ENCODE measurements at regions not wholly inside any gene's neighbourhood (a gene's known extent, or its start where the extent isn't known, plus 50 kb on each side); places are given as distances from the start of the nearest gene placed in this dataset.

DNA sequence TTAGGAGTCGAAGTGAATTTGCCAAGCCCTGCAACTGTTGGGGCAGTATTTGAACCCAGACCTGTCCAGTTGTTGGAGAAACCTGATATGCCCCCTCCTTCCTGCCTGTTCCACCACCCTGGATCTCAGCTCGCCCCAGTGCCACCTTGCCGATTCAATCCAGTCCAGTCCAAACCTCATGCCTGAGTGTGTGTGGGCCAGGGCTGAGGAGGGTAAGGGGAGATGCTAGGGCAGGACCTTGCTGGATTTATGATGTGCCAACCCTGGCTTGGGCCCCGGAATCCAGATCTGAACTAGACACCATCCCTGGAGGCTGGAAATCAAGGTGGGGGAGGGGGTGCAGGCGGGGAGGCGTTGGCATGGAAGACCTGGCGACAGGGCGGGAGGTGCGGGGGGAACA lies 98.9 kb upstream of the WNT4 start:
- peak; percentile 20 for FAIRE-seq
- DNase-seq (ENCODE audit: insufficient read length, low spot score) = no peak

GRCh38 chr1:22245100-22245650 lies 102.3 kb upstream of the WNT4 start:
- no peak for DNase-seq (ENCODE audit: insufficient read length, low spot score)
- FAIRE-seq = no peak

GRCh38 chr1:22245726-22246125 lies 102.8 kb upstream of the WNT4 start:
- no peak for FAIRE-seq
- DNase-seq (ENCODE audit: insufficient read length, low spot score) = no peak

GRCh38 chr1:22246755-22247480 lies 104.0 kb upstream of the WNT4 start:
- FAIRE-seq (no peak), DNase-seq (ENCODE audit: insufficient read length, low spot score) (no peak)

- DNase-seq (ENCODE audit: insufficient read length, low spot score) (no peak), FAIRE-seq (no peak)
Measured at GRCh38 chr1:22247527-22248245, 104.8 kb upstream of the WNT4 start.

- FAIRE-seq (no peak), DNase-seq (ENCODE audit: insufficient read length, low spot score) (no peak)
Measured at GRCh38 chr1:22248746-22249145, 105.8 kb upstream of the WNT4 start.

DNA sequence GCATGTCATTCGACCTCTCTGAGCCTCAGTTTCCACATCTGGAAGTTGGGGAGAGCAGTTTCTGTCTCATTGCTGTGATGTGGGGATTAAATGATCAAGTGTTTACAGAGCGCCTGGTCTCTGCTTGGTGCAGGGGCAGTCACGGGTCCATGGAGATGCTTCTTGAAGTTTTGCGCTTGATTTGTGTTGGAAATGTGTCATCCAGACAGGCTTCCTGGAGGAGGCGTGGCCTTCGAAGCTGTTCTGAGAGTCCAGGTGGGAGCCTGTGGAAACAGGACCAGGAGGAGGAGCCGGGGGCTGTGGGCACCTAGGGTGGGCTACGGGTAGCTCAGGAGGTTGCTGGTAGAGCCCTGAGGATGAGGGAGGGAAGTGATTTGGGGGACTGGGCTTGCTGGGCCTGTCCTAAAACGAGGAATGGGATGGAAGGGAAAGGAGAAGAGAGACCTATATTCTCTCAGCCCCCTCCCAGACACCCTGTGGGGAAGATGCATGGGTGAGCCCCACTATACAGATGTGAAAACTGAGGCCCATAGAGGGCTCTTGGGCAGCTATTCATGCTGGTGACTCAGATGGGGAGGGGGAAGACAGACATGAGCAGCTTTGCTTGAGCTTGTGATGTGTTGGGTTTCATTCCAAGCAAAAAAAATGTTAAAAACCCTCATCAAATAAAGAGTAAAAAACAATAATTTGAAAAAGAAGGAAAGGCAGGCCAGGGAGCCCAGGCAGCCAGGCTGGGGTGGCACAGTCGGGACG lies 107.2 kb upstream of the WNT4 start:
- FAIRE-seq (no peak), DNase-seq (ENCODE audit: insufficient read length, low spot score) (no peak)

- DNase-seq (ENCODE audit: insufficient read length, low spot score) (peak; percentile 71), FAIRE-seq (no peak)
Measured at GRCh38 chr1:22250724-22251123, 107.8 kb upstream of the WNT4 start.

- DNase-seq (ENCODE audit: insufficient read length, low spot score) (no peak), FAIRE-seq (no peak)
Measured at GRCh38 chr1:22252251-22252650, 109.4 kb upstream of the WNT4 start.

GRCh38 chr1:22253012-22253790 lies 110.3 kb upstream of the WNT4 start:
- DNase-seq (ENCODE audit: insufficient read length, low spot score) = no peak
- no peak for FAIRE-seq

GRCh38 chr1:22254756-22255155 lies 111.9 kb upstream of the WNT4 start:
- DNase-seq (ENCODE audit: insufficient read length, low spot score) (no peak), FAIRE-seq (no peak)

GRCh38 chr1:22255341-22256212 lies 112.7 kb upstream of the WNT4 start:
- DNase-seq (ENCODE audit: insufficient read length, low spot score) (no peak), FAIRE-seq (no peak)

DNA sequence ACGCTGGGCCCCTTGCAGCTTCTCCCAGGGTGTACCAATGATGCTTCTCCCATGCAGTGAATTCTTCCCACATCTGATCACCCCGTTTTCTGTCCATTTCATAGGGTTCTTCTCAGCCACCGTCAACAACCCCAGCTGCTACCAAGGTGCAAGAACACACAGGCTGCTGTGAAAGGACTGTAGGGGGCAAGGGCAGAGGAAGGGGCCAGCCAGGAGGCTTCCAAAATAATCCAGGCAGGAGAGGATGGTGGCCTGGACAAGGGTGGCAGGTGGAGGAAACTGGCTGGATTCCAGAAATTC lies 113.3 kb upstream of the WNT4 start:
- FAIRE-seq = no peak
- DNase-seq (ENCODE audit: insufficient read length, low spot score) = no peak

- FAIRE-seq (no peak), DNase-seq (ENCODE audit: insufficient read length, low spot score) (no peak)
Measured at GRCh38 chr1:22257290-22258275, 114.7 kb upstream of the WNT4 start.

DNA sequence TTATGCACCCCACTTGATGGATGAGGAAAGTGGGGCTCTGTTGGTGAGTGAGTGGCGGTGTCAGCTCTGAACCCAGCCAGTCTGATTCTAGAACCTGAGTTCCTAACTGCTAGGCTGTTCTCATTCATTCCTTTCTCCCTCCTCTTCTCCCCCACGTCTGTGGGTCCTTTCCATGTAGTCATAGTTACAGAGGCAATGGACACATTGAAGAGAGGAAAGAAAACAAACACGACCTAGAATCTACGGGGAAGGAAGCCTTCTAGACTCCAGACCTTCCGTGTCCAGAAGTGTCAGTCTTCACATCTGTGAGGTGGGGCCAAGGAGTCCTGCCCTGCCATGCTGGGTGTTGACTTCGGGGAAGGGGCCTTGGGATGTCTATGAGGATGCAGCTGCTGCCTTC lies 115.8 kb upstream of the WNT4 start:
- no peak for DNase-seq (ENCODE audit: insufficient read length, low spot score)
- no peak for FAIRE-seq

DNA sequence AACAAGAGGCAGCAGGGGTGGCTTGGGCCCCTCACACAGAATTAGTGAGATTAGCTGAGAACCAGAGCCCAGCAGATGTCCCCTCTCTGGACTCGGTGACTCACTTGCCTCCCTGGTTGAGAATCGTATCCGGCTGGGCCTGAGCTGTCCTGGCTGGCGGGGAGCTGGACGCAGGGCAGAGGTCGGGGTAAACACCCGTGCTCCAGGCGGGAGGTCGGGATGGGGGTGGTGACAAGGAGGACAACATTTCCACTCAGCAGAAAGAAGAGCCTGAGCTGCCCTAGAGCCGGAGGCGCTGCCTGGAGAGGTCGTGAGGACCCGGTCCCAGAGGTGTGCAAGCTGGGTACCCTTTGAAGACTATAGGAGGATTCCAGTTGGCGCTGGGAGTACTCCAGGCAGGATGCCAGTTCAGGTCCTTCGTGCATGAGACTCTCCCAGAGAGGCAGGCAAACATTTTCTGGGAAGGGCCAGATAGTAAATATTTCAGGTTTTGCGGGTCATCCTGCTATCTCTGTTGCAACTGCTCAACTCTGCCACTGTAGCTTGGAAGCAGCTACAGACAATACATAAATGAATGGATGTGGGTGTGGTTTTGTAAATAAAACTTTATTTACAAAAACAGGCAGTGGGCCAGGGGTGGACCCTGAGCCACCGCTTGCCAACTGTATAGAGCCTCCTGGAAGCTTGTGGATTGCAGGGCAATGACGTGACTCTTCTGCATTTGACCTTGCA lies 116.8 kb upstream of the WNT4 start:
- FAIRE-seq (no peak), DNase-seq (ENCODE audit: insufficient read length, low spot score) (no peak)

DNA sequence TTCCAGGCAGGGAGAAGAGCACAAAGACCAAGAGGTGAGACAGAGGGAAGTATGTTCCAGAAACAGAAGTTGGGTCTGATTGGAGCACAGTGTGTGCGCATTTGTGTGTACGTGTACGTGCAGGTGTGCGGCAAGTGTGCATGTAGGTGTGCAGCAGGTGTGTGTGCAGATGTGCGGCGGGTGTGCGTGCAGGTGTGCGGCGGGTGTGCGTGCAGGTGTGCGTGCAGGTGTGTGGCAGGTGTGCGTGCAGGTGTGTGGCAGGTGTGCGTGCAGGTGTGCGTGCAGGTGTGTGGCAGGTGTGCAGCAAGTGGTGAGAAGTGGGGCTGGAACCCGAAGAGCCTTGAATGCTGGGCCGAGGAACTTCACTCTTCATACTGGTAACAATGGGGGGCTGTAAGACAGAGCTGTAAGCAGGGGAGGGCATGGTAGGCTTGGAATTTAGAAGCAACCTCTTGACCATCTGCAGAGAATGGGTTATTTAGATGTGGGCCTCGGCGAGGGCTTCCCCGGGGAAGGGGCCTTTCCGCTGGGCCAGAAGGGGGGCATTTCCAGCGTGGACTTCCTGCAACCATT lies 118.0 kb upstream of the WNT4 start:
- FAIRE-seq (peak; percentile 36), DNase-seq (ENCODE audit: insufficient read length, low spot score) (no peak)

DNA sequence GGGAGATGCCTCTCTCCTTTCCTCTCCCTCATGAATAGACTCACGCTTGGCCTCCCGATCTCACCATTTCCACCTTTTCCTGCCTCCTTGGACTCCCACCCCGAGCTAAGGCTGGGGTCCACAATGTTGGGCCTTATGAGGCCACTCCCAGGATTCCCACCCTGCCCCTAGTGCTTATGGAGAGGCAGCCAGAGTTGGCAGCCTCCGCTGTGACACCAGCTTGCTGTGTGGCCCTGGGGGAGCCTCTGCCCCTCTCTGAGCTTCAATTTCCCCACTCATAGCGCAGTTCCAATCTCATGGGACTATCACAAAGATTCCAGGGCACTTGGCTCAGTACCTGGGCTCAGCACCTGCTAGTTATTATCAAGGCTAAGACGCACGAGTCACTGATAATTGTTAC lies 118.7 kb upstream of the WNT4 start:
- FAIRE-seq = no peak
- DNase-seq (ENCODE audit: insufficient read length, low spot score) = no peak

Data from HTR-8/SVneo (cell line).